ENCODE measurements at regions not wholly inside any gene's neighbourhood (a gene's known extent, or its start where the extent isn't known, plus 50 kb on each side); places are given as distances from the start of the nearest gene placed in this dataset.

- TF ChIP-seq EZH2 (IDR thresholded peaks at IDR 0.05; ENCODE audit: low read depth, unreplicated experiment) (no peak), CTCF (conservative IDR thresholded peaks at IDR 0.05; ENCODE audit: low read depth in 2 of 2) (no peak), POLR2AphosphoS5 (IDR thresholded peaks at IDR 0.05; ENCODE audit: low read depth) (no peak), EZH2phosphoT487 (IDR thresholded peaks at IDR 0.05; ENCODE audit: unreplicated experiment) (no peak), JUNB (IDR thresholded peaks at IDR 0.05; ENCODE audit: unreplicated experiment) (no peak), REST (IDR thresholded peaks at IDR 0.05; ENCODE audit: unreplicated experiment) (no peak), ZNF462 (CRISPR knock-in tag; IDR thresholded peaks at IDR 0.05) (no peak), STAT1 (IDR thresholded peaks at IDR 0.05; ENCODE audit: unreplicated experiment) (no peak), CREB1 (CRISPR knock-in tag; IDR thresholded peaks at IDR 0.05; ENCODE audit: low read depth) (no peak), ZNF331 (CRISPR knock-in tag; IDR thresholded peaks at IDR 0.05; ENCODE audit: low read depth) (no peak), ZNF114 (CRISPR knock-in tag; IDR thresholded peaks at IDR 0.05) (no peak), NANOG (IDR thresholded peaks at IDR 0.05; ENCODE audit: borderline replicate concordance) (no peak)
These were observed 290.8 kb upstream of the SLCO3A1 start for GRCh38 chr15:91562698-91563097.
